Panc1 (cell line): ENCODE measurements at regions not wholly inside any gene's neighbourhood (a gene's known extent, or its start where the extent isn't known, plus 50 kb on each side); places are given as distances from the start of the nearest gene placed in this dataset.
A peak's percentile ranks its signal among the peaks of the same experiment; 100 is the strongest.

Experiments used
- TCF7L2 ChIP-seq: IDR thresholded peaks from 2 replicates; pipeline ENCODE4 v1.6.1; 2011; ENCODE audit warnings: mild to moderate bottlenecking, low read depth, low read length, inconsistent platforms
- TF ChIP-seq, protein P1 (sequence below): fragments of 450-650 bp; IDR thresholded peaks from 2 replicates; pipeline ENCODE4 v1.5.1; 2017; ENCODE audit warnings: mild to moderate bottlenecking
- TF ChIP-seq, protein P2 (sequence below), 2 experiments: IDR thresholded peaks; 2 replicates each; pipeline ENCODE4 v1.6.1; 2011 to 2012; ENCODE audit warnings: low read depth in 2 of 2, control low read depth in 1 of 2, low read length in 1 of 2, mild to moderate bottlenecking in 1 of 2, moderate library complexity in 1 of 2; ENCODE audit not compliant: insufficient read depth in 1 of 2

DNA sequence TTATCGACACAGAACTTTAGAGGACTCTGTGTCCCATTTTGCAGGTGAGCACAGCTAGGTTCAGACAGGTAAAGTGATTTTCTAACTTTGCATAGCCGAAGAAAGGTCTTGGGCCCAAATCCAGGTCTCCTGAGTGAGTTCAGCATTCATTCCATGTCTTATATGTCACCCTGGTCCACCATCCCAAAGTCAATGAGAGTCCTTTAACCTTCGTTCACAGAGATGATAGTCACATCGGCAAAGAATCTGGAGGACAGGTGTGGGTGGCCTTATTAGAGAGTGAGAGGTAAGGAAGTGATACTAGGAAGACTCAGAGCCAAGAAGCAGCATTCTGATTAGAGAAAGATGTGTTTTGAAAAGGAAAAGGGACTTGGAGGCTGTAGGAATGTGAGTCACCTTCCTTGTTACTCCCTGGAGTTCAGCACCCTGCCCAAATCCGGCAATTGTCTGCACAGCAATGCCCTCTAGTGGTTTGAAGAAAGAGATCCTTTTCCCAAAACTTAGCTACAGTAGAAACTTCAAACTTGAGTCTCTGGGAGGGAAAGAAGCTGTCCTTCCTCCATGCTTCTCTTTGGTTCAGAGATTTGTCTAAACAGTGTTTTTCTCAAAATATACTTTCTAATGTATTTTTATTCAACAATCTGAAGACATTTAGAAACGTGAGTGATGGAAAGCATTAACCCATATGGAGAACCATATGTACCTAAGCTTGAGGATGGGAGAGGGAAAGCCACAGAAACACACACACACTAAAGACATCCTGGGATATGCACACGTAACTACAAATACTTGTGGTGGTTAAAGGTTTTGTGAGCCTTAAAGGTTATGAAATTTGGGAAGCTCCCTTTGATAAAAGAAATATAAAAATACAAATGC, 96.4 kb upstream of the SHISA6 start:
- TF ChIP-seq, protein P1, sequence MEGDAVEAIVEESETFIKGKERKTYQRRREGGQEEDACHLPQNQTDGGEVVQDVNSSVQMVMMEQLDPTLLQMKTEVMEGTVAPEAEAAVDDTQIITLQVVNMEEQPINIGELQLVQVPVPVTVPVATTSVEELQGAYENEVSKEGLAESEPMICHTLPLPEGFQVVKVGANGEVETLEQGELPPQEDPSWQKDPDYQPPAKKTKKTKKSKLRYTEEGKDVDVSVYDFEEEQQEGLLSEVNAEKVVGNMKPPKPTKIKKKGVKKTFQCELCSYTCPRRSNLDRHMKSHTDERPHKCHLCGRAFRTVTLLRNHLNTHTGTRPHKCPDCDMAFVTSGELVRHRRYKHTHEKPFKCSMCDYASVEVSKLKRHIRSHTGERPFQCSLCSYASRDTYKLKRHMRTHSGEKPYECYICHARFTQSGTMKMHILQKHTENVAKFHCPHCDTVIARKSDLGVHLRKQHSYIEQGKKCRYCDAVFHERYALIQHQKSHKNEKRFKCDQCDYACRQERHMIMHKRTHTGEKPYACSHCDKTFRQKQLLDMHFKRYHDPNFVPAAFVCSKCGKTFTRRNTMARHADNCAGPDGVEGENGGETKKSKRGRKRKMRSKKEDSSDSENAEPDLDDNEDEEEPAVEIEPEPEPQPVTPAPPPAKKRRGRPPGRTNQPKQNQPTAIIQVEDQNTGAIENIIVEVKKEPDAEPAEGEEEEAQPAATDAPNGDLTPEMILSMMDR, result peak; percentile 73
- TF ChIP-seq TCF7L2, result no peak
- TF ChIP-seq, protein P2, sequence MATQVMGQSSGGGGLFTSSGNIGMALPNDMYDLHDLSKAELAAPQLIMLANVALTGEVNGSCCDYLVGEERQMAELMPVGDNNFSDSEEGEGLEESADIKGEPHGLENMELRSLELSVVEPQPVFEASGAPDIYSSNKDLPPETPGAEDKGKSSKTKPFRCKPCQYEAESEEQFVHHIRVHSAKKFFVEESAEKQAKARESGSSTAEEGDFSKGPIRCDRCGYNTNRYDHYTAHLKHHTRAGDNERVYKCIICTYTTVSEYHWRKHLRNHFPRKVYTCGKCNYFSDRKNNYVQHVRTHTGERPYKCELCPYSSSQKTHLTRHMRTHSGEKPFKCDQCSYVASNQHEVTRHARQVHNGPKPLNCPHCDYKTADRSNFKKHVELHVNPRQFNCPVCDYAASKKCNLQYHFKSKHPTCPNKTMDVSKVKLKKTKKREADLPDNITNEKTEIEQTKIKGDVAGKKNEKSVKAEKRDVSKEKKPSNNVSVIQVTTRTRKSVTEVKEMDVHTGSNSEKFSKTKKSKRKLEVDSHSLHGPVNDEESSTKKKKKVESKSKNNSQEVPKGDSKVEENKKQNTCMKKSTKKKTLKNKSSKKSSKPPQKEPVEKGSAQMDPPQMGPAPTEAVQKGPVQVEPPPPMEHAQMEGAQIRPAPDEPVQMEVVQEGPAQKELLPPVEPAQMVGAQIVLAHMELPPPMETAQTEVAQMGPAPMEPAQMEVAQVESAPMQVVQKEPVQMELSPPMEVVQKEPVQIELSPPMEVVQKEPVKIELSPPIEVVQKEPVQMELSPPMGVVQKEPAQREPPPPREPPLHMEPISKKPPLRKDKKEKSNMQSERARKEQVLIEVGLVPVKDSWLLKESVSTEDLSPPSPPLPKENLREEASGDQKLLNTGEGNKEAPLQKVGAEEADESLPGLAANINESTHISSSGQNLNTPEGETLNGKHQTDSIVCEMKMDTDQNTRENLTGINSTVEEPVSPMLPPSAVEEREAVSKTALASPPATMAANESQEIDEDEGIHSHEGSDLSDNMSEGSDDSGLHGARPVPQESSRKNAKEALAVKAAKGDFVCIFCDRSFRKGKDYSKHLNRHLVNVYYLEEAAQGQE (IDR thresholded peaks at IDR 0.05; ENCODE audit: insufficient read depth in 1 of 2, low read depth in 2 of 2, low read length in 1 of 2), result no peak
